GM12878 (cell line): ENCODE measurements at regions not wholly inside any gene's neighbourhood (a gene's known extent, or its start where the extent isn't known, plus 50 kb on each side); places are given as distances from the start of the nearest gene placed in this dataset.

Source experiments
- ATAC-seq: fragments of 200-7000 bp; cut with Tn5 transposase; 3 replicates; pipeline ENCODE4 v1.9.1; 2020; ENCODE audit warnings: mild to moderate bottlenecking, moderate library complexity
- BruUV-seq: library from RNA; stranded (reverse); fragments of 400-500 nt; replicated peaks from 2 replicates; lab custom pipeline; 2021; lab: Mats Ljungman, UMichigan
- CTCF ChIA-PET: fragments of 300-600 bp; sonication (Branson Sonifier 250); formaldehyde crosslinking; extraction: SDS; loops from one replicate; lab custom pipeline; 2021; ENCODE audit warnings: inconsistent platforms; lab: Yijun Ruan, JAX
- POLR2A ChIA-PET: fragments of 350-600 bp; formaldehyde crosslinking; extraction: SDS; loops from one replicate; lab custom pipeline; 2021; ENCODE audit warnings: inconsistent platforms; lab: Charles Lee
- RAD21 ChIA-PET: fragments of 300-600 bp; sonication (Branson Sonifier 250); formaldehyde crosslinking; loops from one replicate; lab custom pipeline; 2023; ENCODE audit warnings: antibody characterized with exemption; ENCODE audit not compliant: unreplicated experiment; lab: Charles Lee
- SMC1A ChIA-PET: fragments of 300-600 bp; sonication (Branson Sonifier 250); formaldehyde crosslinking; loops from one replicate; lab custom pipeline; 2023; ENCODE audit not compliant: unreplicated experiment, uncharacterized antibody; lab: Charles Lee
- DNase-seq: peaks from one replicate; pipeline ENCODE4 v3.0.0-alpha.2; 2011; ENCODE audit warnings: low read depth, low spot score
- FAIRE-seq: peaks from 3 replicates; lab custom pipeline; 2011; peaks lifted over from hg19 to GRCh38; lab: Jason Lieb, UNC
- H2AFZ ChIP-seq: 2 replicates; pipeline ENCODE4 v1.6.0; 2011; ENCODE audit warnings: low read depth, low read length, control low read depth; ENCODE audit not compliant: control insufficient read depth
- H3K27ac ChIP-seq: 2 replicates; pipeline ENCODE4 v1.5.1; 2011; ENCODE audit warnings: control low read depth; ENCODE audit not compliant: control insufficient read depth, insufficient read depth
- H3K27me3 ChIP-seq, 2 experiments: replicated peaks in 1 of 2; 2 replicates each; pipeline versions ENCODE4 v1.6.0 to v1.6.1; 2011; ENCODE audit warnings: low read length in 1 of 2; ENCODE audit not compliant: control insufficient read depth in 2 of 2, insufficient read depth in 2 of 2
- H3K36me3 ChIP-seq, 2 experiments: 2 replicates each; pipeline ENCODE4 v1.5.1; 2011; ENCODE audit warnings: low read length in 1 of 2; ENCODE audit not compliant: control insufficient read depth in 2 of 2, insufficient read depth in 2 of 2
- H3K4me1 ChIP-seq: 2 replicates; pipeline ENCODE4 v1.6.1; 2011; ENCODE audit warnings: mild to moderate bottlenecking, low read length, moderate library complexity, mixed read lengths; ENCODE audit not compliant: control insufficient read depth, insufficient read depth
- H3K4me2 ChIP-seq: 2 replicates; pipeline ENCODE4 v1.6.0; 2011; ENCODE audit warnings: control low read depth; ENCODE audit not compliant: control insufficient read depth, insufficient read depth
- H3K4me3 ChIP-seq: fragments of 200-600 bp; sonication (generic); 2 replicates; pipeline ENCODE4 v1.5.1; 2016
- H3K79me2 ChIP-seq: 2 replicates; pipeline ENCODE4 v1.6.0; 2011; ENCODE audit warnings: low read length; ENCODE audit not compliant: control insufficient read depth, insufficient read depth
- H3K9ac ChIP-seq: 2 replicates; pipeline ENCODE4 v1.8.0; 2011; ENCODE audit warnings: low read length, control low read depth, mixed read lengths; ENCODE audit not compliant: control insufficient read depth, insufficient read depth
- H3K9me3 ChIP-seq: replicated peaks from 3 replicates; pipeline ENCODE4 v1.5.1; 2011; ENCODE audit warnings: mild to moderate bottlenecking, low read length; ENCODE audit not compliant: control insufficient read depth, insufficient read depth
- H4K20me1 ChIP-seq: 2 replicates; pipeline ENCODE4 v1.6.0; 2011; ENCODE audit not compliant: control insufficient read depth, insufficient read depth
- ATF3 ChIP-seq: IDR thresholded peaks from 2 replicates; pipeline ENCODE4 v1.6.1; 2011; ENCODE audit warnings: low read depth, mild to moderate bottlenecking, low read length, moderate library complexity, borderline replicate concordance; ENCODE audit errors: extremely low read depth
- CBX3 ChIP-seq: fragments of 200-600 bp; sonication (generic); IDR thresholded peaks from 2 replicates; pipeline ENCODE4 v1.6.1; 2016; ENCODE audit warnings: low read depth, borderline replicate concordance
- CHD1 ChIP-seq: IDR thresholded peaks from 2 replicates; pipeline ENCODE4 v1.6.1; 2012; ENCODE audit warnings: low read depth, low read length, improper control_type of control experiment
- DPF2 ChIP-seq: fragments of 450-650 bp; IDR thresholded peaks from 2 replicates; pipeline ENCODE4 v1.6.1; 2017; ENCODE audit warnings: mild to moderate bottlenecking
- HDAC2 ChIP-seq: fragments of 200-600 bp; sonication (generic); IDR thresholded peaks from 2 replicates; pipeline ENCODE4 v1.6.1; 2017
- LARP7 ChIP-seq: fragments of 450-650 bp; IDR thresholded peaks from 2 replicates; pipeline ENCODE4 v1.6.1; 2017; ENCODE audit warnings: mild to moderate bottlenecking
- MYB ChIP-seq: fragments of 150-350 bp; IDR thresholded peaks from 2 replicates; pipeline ENCODE4 v1.6.1; 2014; ENCODE audit warnings: mild to moderate bottlenecking, low read depth, low read length, borderline replicate concordance
- PKNOX1 ChIP-seq: fragments of 450-650 bp; IDR thresholded peaks from 2 replicates; pipeline ENCODE4 v1.6.1; 2016; ENCODE audit warnings: mild to moderate bottlenecking
- RB1 ChIP-seq: fragments of 450-650 bp; formaldehyde crosslinking; IDR thresholded peaks from 2 replicates; pipeline ENCODE4 v1.6.1; 2017; ENCODE audit warnings: mild to moderate bottlenecking, borderline replicate concordance
- SMARCA5 ChIP-seq: fragments of 450-650 bp; IDR thresholded peaks from 2 replicates; pipeline ENCODE4 v1.6.1; 2017; ENCODE audit warnings: mild to moderate bottlenecking
- STAT1 ChIP-seq: fragments of 450-650 bp; conservative IDR thresholded peaks from 2 replicates; pipeline ENCODE4 v1.6.1; 2014; ENCODE audit warnings: antibody characterized with exemption, mild to moderate bottlenecking
- SUZ12 ChIP-seq: fragments of 200-600 bp; sonication (generic); IDR thresholded peaks from one replicate; pipeline ENCODE4 v1.6.1; 2018; ENCODE audit warnings: antibody characterized with exemption, mild to moderate bottlenecking; ENCODE audit not compliant: unreplicated experiment
- ZBTB33 ChIP-seq: fragments of 450-650 bp; IDR thresholded peaks from 2 replicates; pipeline ENCODE4 v1.6.1; 2017; ENCODE audit warnings: mild to moderate bottlenecking
- WGBS: methylation state at CpG from one replicate; pipeline ENCODE4 v1.1.6; 2016; ENCODE audit warnings: low lambda C conversion rate; ENCODE audit not compliant: insufficient replicate concordance, insufficient coverage; ENCODE audit errors: missing lambda C conversion rate; 5-methylcytosine and 5-hydroxymethylcytosine counted together
- in situ Hi-C: fragments of 300-500 bp; cut with MboI; formaldehyde crosslinking; loops from 9 replicates; pipeline ENCODE4 v1.14.3; 2018; ENCODE audit warnings: mixed read lengths
- intact Hi-C: fragments of 100-400 bp; cut with micrococcal nuclease; formaldehyde crosslinking; loops from one replicate; pipeline ENCODE4 v1.14.2; 2022; ENCODE audit not compliant: unreplicated experiment
- TF ChIP-seq, protein P1 (sequence below): fragments of 450-650 bp; formaldehyde crosslinking; IDR thresholded peaks from 2 replicates; pipeline ENCODE4 v1.4.0; 2022; ENCODE audit warnings: mild to moderate bottlenecking, moderate library complexity
- TF ChIP-seq, protein P2 (sequence below): IDR thresholded peaks from 2 replicates; pipeline ENCODE4 v1.6.1; 2011; ENCODE audit warnings: low read depth, low read length, improper control_type of control experiment, borderline replicate concordance
- TF ChIP-seq, protein P3 (sequence below): IDR thresholded peaks from 2 replicates; pipeline ENCODE4 v1.6.1; 2012; ENCODE audit warnings: low read length, inconsistent platforms

DNA sequence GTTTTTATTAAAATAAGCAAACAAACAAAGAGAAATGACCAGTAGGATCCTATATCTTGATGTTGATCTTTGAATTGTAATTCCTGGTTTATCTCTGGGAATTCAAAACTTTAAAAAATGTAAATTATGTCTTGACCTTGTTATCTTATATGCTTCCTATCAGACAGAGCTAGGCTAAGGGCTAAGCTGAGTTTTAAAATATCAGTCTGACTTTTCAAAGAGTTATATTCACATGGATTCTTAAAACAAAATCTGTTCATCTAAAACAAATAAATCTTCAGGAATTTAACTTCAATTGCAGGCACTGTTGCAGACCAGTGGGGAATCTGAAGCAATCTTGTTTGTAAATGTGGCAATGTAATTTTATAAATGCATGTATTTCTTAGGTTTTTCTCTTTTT, 1144.1 kb downstream of the LRFN5 start (continued):
- TF ChIP-seq, protein P1, sequence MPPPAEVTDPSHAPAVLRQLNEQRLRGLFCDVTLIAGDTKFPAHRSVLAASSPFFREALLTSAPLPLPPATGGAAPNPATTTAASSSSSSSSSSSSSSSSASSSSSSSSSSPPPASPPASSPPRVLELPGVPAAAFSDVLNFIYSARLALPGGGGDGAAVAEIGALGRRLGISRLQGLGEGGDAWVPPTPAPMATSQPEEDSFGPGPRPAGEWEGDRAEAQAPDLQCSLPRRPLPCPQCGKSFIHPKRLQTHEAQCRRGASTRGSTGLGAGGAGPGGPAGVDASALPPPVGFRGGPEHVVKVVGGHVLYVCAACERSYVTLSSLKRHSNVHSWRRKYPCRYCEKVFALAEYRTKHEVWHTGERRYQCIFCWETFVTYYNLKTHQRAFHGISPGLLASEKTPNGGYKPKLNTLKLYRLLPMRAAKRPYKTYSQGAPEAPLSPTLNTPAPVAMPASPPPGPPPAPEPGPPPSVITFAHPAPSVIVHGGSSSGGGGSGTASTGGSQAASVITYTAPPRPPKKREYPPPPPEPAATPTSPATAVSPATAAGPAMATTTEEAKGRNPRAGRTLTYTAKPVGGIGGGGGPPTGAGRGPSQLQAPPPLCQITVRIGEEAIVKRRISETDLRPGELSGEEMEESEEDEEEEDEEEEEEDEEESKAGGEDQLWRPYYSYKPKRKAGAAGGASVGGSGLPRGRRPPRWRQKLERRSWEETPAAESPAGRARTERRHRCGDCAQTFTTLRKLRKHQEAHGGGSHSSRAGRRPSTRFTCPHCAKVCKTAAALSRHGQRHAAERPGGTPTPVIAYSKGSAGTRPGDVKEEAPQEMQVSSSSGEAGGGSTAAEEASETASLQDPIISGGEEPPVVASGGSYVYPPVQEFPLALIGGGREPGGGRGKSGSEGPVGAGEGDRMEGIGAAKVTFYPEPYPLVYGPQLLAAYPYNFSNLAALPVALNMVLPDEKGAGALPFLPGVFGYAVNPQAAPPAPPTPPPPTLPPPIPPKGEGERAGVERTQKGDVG (CRISPR knock-in tag) = no peak
- TF ChIP-seq HDAC2 = no peak
- TF ChIP-seq LARP7 = no peak
- TF ChIP-seq MYB = no peak
- TF ChIP-seq DPF2 = no peak
- TF ChIP-seq ATF3 = no peak

DNA sequence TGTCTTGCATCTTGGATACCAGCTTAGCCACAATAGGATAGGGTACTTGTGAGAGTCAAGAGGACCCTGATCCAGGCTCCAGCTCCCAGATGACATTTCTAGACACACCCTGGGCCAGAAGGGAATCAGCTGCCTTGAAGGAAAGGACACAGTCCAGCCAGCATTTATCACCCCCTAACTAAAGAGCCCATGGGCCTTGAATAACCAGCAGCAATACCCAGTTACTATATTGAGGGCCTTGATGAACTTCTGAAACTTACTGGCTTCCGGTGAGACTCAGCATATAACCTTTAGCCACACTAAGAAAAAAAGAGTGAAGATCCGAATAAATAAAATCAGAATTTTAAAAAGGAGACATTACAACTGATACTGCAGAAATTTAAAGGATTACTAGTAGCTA, 1135.4 kb downstream of the LRFN5 start:
- DNase-seq (no peak), FAIRE-seq (no peak), ATAC-seq (no peak)
- Histone ChIP-seq H3K36me3 (no peaks in the 10 kb centered on the region), H3K4me1 (no peaks in the 10 kb centered on the region), H2AFZ (no peak overlapping the region), H3K27ac (no peak overlapping the region), H3K9me3 (no peaks in the 10 kb centered on the region), H3K27me3 (no peaks in the 10 kb centered on the region), H4K20me1 (no peaks in the 10 kb centered on the region), H3K4me3 (no peak overlapping the region), H3K9ac (no peak overlapping the region), H3K79me2 (no peaks in the 10 kb centered on the region), H3K4me2 (no peak overlapping the region)
- WGBS = 54% methylated on average over 2 of the region's 2 CpGs
- in situ Hi-C loops (no loop called here), intact Hi-C loops (no loop called here)
- CTCF ChIA-PET = interaction anchor here (0.6 kb wide), 1 partner anchor 497 kb away, joined by 4 read pairs; no protein-coding TSS in a partner anchor
- RAD21 ChIA-PET = no interaction called here
- POLR2A ChIA-PET = no interaction called here
- BruUV-seq = no TSS peak
- SMC1A ChIA-PET = no interaction called here
- TF ChIP-seq CBX3 = no peak
- no peak for TF ChIP-seq STAT1
- TF ChIP-seq, protein P2, sequence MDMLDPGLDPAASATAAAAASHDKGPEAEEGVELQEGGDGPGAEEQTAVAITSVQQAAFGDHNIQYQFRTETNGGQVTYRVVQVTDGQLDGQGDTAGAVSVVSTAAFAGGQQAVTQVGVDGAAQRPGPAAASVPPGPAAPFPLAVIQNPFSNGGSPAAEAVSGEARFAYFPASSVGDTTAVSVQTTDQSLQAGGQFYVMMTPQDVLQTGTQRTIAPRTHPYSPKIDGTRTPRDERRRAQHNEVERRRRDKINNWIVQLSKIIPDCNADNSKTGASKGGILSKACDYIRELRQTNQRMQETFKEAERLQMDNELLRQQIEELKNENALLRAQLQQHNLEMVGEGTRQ = no peak
- no peak for TF ChIP-seq CHD1
- TF ChIP-seq RB1 = no peak
- TF ChIP-seq, protein P3, sequence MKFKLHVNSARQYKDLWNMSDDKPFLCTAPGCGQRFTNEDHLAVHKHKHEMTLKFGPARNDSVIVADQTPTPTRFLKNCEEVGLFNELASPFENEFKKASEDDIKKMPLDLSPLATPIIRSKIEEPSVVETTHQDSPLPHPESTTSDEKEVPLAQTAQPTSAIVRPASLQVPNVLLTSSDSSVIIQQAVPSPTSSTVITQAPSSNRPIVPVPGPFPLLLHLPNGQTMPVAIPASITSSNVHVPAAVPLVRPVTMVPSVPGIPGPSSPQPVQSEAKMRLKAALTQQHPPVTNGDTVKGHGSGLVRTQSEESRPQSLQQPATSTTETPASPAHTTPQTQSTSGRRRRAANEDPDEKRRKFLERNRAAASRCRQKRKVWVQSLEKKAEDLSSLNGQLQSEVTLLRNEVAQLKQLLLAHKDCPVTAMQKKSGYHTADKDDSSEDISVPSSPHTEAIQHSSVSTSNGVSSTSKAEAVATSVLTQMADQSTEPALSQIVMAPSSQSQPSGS = no peak
- TF ChIP-seq SUZ12 = no peak
- TF ChIP-seq PKNOX1 = no peak
- TF ChIP-seq SMARCA5 = no peak
- TF ChIP-seq ZBTB33 = no peak
